Heart right ventricle (tissue), 16 donors: ENCODE measurements at regions not wholly inside any gene's neighbourhood (a gene's known extent, or its start where the extent isn't known, plus 50 kb on each side); places are given as distances from the start of the nearest gene placed in this dataset.
A peak's percentile ranks its signal among the peaks of the same experiment; 100 is the strongest.

ENCODE experiments used
- ATAC-seq, 8 donors: fragments of 200-7000 bp; cut with Tn5 transposase; one replicate each; pipeline ENCODE4 v1.9.1; 2020; ENCODE audit warnings: mild to moderate bottlenecking in 8 of 8, moderate library complexity in 8 of 8, moderate number of reproducible peaks in 1 of 8
- DNase-seq, 2 donors: peaks; one replicate each; pipeline ENCODE4 v3.0.0-alpha.2; 2020
- H3K27ac ChIP-seq, 10 donors: fragments of 200-600 bp; sonication (generic) in 2 of 10; one replicate each; pipeline versions ENCODE4 v1.5.0 to v1.8.0; 2020 to 2022; ENCODE audit warnings: mild to moderate bottlenecking in 3 of 10
- H3K27me3 ChIP-seq, 7 donors: fragments of 200-600 bp; one replicate each; pipeline ENCODE4 v1.8.0; 2021 to 2022; ENCODE audit warnings: mild to moderate bottlenecking in 2 of 7
- H3K36me3 ChIP-seq, 9 donors: fragments of 200-600 bp; sonication (generic) in 1 of 9; one replicate each; pipeline versions ENCODE4 v1.5.0 to v1.8.0; 2020 to 2022; ENCODE audit warnings: mild to moderate bottlenecking in 2 of 9
- H3K4me1 ChIP-seq, 9 donors: fragments of 200-600 bp; sonication (generic) in 1 of 9; one replicate each; pipeline versions ENCODE4 v1.5.0 to v1.8.0; 2020 to 2022; ENCODE audit warnings: mild to moderate bottlenecking in 4 of 9
- H3K4me3 ChIP-seq, 10 donors: fragments of 200-600 bp; sonication (generic) in 2 of 10; one replicate each; pipeline versions ENCODE4 v1.5.0 to v1.8.0; 2020 to 2022; ENCODE audit warnings: mild to moderate bottlenecking in 7 of 10, moderate library complexity in 2 of 10
- H3K9me3 ChIP-seq, 11 donors: fragments of 200-600 bp in 10 of 11; sonication (generic) in 2 of 11; one replicate each; pipeline versions ENCODE4 v1.5.0 to v1.8.0; 2013 to 2022; ENCODE audit warnings: mild to moderate bottlenecking in 2 of 11, control low read depth in 1 of 11, moderate library complexity in 1 of 11
- WGBS, 2 donors: extraction: QIAGEN DNeasy Blood & Tissue Kit; methylation state at CpG; one replicate each; pipeline ENCODE4 v1.1.7; 2013; ENCODE audit warnings: inconsistent platforms in 1 of 2; 5-methylcytosine and 5-hydroxymethylcytosine counted together
- intact Hi-C, 10 donors: fragments of 100-400 bp; cut with DNase I; formaldehyde crosslinking; loops; one replicate each; pipeline versions ENCODE4 v1.11.1 to v1.14.2; 2022
- TF ChIP-seq, protein P1 (sequence below), 9 donors: fragments of 200-600 bp; sonication (generic) in 2 of 9; IDR thresholded peaks; one replicate each; pipeline versions ENCODE4 v1.5.0 to v1.8.0; 2021 to 2022; ENCODE audit warnings: antibody characterized with exemption in 9 of 9, mild to moderate bottlenecking in 5 of 9, moderate library complexity in 1 of 9
- donor health status: Arrhythmogenic right ventricular cardiomyopathy.
- donor health status: ischemic (EF 13 %, LVEDD 7.1; RV severe dilation, severe dysfunction).
- donor health status: healthy with polysubstance abuse.
- donor health status: DM: no; HTN: yes; CAD: no.
- donor health status: DM: no; HTN: no; CAD: no.
- donor health status: ischemic (EF 25% LVEDD 6.9; RV normal size, moderate dysfunction).
- donor health status: ischemic (EF 25% LVEDD 5.7; RV mildly dilated, moderate dysfunction).
- donor health status: healthy.
- donor health status: DM: yes; HTN: yes; CAD: no.
- donor health status: Ischemic cardiomyopathy.
- donor health status: ischemic (EF 35%, LVEDD 5.7; RV mildly dilated, moderate dysfunction).
- donor health status: nonischemic (EF 11% LVEDD 7.7; RV severe dilation, severe dysfunction).
- donor health status: DM: yes; HTN: yes; CAD: no.
- donor health status: PGD.
- donor health status: ischemic (EF 29% LVEDD 5.4; RV normal size, mild dysfunction).
- donor health status: nonischemic (EF 23%, LVEDD 6.1; RV moderate dilation, normal function).

DNA sequence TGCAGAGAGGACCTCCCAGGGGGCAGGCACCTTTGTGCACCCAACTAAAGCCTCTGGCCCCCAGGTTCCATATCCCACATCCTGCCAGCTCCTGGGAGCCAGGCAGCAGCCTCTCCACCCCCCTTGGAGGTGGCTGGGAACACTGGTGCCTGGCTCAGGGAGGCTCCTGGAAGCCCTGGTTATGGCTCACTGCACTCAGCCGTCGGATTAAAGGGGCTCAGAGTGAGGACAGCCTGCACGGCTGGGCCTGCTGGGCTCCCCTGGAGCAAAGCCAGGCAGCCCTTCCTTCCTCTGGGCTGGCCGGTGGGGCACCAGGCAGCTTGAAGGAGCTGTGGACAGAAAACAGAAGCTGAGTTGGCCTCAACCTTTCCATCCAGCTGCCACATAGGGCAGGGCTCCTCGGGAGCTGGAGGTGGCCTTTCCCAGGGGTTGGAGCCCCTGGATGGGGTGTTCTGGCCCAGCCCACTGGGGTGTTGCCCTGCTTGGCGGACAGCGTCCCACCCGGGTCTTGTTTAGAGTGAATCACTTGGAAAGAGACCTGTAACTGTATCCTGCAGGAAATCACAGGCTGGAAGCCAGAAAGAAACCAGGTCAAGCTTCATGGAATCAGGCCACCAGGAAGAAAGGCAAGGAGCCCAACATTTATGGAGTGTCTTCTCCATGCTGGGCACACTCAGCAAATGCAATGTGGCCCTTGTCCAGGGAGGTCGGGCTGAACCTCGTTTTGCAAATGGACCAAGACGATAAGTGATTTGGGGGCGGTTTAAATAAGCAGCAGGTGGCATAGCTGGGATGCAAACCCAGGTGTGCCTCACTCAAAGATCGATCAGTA is 253.3 kb downstream of the SOX9 start:
- 48 to 51% methylated on average over 13 of the region's 13 CpGs for WGBS, 2 donors
- DNase-seq (no peak), ATAC-seq (peak in 5 of 8 donors; percentile 14 to 67 (median 34))
- Histone ChIP-seq H3K4me3 (no peak overlapping the region), H3K27ac (no peak overlapping the region), H3K9me3 (no peaks in the 10 kb centered on the region), H3K36me3 (no peaks in the 10 kb centered on the region), H3K4me1 (peaks cover 0 to 11% (median 0%) of the 10 kb centered on the region in 9 donors), H3K27me3 (peaks cover 0 to 12% (median 0%) of the 10 kb centered on the region in 7 donors)
- intact Hi-C loops, result no loop called here
- TF ChIP-seq, protein P1, sequence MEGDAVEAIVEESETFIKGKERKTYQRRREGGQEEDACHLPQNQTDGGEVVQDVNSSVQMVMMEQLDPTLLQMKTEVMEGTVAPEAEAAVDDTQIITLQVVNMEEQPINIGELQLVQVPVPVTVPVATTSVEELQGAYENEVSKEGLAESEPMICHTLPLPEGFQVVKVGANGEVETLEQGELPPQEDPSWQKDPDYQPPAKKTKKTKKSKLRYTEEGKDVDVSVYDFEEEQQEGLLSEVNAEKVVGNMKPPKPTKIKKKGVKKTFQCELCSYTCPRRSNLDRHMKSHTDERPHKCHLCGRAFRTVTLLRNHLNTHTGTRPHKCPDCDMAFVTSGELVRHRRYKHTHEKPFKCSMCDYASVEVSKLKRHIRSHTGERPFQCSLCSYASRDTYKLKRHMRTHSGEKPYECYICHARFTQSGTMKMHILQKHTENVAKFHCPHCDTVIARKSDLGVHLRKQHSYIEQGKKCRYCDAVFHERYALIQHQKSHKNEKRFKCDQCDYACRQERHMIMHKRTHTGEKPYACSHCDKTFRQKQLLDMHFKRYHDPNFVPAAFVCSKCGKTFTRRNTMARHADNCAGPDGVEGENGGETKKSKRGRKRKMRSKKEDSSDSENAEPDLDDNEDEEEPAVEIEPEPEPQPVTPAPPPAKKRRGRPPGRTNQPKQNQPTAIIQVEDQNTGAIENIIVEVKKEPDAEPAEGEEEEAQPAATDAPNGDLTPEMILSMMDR (IDR thresholded peaks at IDR 0.05), result no peak

DNA sequence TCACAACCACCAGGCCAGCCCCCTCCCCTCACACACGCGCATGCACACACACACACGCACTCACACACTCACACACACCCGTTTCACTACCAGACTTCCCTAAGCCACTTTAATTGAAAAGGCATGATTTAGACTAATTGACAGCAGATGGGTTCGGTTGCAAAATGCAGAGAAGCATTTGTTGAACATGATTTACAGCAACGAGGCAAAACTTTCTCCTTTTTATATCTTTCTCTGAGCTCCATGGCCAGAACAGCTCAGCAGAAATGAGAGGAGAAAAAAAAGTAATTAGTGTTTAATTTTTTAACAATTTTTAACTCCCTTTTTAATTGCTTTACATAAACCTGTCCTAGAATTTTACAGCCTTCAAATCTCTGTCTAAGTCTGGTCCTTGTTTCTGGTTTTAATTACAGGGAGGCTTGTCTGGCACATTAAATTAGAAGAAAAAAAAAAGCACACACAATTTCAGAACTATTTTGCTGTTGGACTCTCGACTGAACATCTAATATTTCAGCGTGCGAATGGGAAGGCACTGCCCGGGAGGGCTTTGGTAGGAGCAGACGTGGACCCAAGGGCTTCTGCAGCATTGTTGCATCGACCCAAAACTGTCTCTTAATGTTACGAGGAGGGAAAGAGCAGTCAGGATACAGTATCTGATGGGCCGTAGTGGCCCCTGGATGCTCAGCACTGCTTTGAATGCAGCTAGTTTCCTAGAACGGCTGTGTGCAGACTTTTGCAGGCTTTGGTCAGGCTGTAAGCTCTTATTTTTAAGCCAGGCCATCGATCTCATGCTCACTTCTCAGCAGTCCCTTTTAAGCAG is 255.9 kb downstream of the SOX9 start:
- TF ChIP-seq, protein P1 (IDR thresholded peaks at IDR 0.05), result no peak
- H3K4me1 ChIP-seq, result peaks cover 0 to 11% (median 0%) of the 10 kb centered on the region in 9 donors
- H3K27ac ChIP-seq, result no peak overlapping the region
- ATAC-seq (peak in 1 of 8 donors; percentile 31), DNase-seq (no peak)
- WGBS, 2 donors, result 68 to 69% methylated on average over 16 of the region's 16 CpGs
- intact Hi-C loops, result loop anchor here in 1 of 10 donors (5.0 kb wide), 1 partner anchor 39 kb away; no protein-coding TSS in a partner anchor
- no peak overlapping the region for H3K4me3 ChIP-seq
- H3K36me3 ChIP-seq, result no peaks in the 10 kb centered on the region
- peaks cover 0 to 18% (median 0%) of the 10 kb centered on the region in 7 donors for H3K27me3 ChIP-seq
- no peaks in the 10 kb centered on the region for H3K9me3 ChIP-seq

DNA sequence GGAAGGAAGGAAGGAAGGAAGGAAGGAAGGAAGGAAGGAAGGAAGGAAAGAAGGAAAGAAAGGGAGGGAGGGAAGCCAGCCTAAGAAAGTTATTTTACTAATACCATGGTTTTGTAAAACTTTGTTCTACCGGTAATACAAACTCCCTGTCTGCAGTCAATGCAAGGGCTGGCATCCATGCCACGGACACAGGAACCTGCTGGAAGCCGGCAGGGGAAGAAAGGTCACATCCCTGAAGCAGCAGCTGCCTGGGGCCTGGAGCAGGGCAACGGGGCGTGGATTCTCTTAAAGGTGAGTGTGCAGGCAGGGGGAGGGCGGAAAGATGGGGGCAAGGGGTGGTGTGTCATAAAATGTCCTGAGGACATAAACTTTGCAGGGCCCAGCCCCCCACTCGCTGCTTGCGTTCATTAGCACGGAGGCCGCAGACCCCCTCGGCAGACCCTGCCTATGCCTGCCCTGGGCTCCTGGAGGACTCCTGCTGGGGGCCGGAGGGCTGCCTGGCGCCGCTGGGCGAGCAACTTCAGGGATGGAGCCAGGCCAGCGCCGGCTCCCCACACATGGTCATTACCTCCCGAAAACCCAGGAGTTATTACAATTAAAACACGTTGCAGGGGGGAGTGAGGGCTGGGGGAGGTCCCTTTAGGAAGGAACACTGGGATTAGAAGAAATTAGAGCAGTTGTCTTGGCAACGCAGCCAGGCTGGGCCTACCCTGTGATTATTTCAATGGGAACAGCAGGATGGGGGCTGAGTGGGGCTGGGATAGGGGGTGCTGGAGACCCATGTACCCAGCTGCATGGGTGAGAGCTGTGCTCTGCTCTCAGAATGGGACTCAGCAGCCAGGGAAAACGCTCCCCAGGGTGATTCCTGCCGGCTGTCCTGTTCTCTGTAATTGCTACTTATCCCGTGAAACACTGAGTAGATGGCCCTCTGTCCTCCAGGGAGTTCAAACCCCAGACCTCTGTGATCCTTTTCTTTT is 257.9 kb downstream of the SOX9 start:
- Histone ChIP-seq H3K27ac (no peak overlapping the region), H3K27me3 (peaks cover 0 to 18% (median under 1%) of the 10 kb centered on the region in 7 donors), H3K4me3 (no peak overlapping the region), H3K36me3 (no peaks in the 10 kb centered on the region), H3K4me1 (peaks cover 0 to 23% (median 6%) of the 10 kb centered on the region in 9 donors), H3K9me3 (no peaks in the 10 kb centered on the region)
- TF ChIP-seq, protein P1 (IDR thresholded peaks at IDR 0.05), result no peak
- no peak for ATAC-seq
- WGBS, 2 donors, result 61% methylated on average over 23 of the region's 23 CpGs
- intact Hi-C loops, result loop anchor here in 1 of 10 donors (5.0 kb wide), 1 partner anchor 41 kb away; no protein-coding TSS in a partner anchor
- DNase-seq, result no peak
